Hypothalamus (tissue), 51 donors: ENCODE measurements at regions not wholly inside any gene's neighbourhood (a gene's known extent, or its start where the extent isn't known, plus 50 kb on each side); places are given as distances from the start of the nearest gene placed in this dataset.

Experiments
- DNase-seq, 51 donors: peaks; one replicate each; lab custom pipeline; 2025; lab: John Stamatoyannopoulos, UW

DNA sequence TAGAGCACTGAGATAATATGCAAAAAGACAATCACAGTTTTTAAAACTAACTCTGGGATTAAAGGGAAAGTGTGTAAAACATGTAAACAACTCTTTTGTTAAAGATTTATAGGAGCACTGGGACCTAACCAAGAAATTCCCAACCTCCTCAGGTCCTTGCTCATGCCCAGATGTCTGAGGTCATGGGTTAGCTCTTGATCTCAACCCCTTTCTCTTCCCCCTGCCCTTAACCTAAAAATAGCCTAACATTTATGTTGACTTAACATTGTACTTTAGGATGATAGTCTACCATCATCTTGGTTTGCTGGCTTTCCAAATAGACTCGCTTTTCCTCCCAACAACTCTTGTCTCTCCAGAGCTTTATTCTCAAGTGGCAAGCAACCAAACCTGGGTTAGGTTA, 258.2 kb upstream of the FAT3 start:
- DNase-seq, result no peak

DNA sequence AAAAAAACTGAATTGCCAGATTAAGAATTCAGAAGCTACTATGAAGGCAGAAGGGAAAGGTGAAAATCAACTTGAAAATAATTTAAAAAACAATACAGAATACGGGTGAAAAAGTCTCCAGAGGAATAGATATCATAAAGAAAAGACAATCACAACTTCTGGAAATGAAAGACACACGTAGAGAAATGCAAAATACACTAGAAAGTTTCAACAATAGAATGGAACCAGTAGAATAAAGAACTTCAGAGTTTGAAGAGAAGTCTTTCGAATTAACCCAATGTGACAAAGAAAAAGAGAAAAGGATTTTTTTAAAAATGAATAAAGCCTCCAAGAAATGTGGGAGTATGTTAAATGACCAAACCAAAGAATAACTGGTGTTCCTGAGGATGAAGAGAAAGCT, 263.8 kb upstream of the FAT3 start:
- no peak for DNase-seq

DNA sequence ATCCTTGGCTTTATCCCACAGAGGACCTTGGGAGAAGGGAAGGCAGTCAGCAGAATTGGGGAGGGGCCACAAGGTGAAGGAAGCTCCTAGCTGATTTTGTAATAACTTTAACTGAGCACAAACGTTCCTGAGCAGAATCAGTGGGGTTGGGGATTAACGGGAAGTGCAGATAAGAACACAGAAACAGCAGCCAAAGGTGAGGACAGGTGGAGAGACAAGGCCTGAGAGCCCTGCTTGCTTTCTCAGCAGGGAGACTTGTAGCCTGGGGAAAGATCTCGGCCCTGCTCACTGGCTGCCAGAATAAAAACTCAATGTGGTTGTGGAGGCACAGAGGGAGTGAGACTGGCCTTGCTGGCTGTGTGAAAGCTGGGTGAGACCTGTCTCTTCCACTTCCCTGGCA, 265.2 kb upstream of the FAT3 start:
- DNase-seq, result no peak

DNA sequence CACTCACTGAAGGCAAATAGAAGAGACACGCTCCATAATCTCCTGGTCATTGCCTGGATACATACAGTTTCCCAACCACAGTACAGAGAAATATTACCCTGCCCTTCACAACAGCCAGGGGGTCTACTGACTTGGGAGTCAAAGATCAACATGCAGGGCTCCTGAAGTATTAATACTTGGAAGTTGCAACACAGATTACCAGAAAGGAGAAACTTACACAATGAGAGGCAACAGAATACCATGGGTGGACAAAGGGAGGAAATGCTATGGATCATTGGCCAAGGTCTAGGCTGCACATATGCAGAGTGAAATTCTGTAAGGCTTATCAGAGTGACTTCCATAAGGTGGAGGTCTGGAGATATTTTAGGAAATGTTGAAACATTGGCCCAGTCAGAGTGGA, 267.9 kb upstream of the FAT3 start:
- no peak for DNase-seq

DNA sequence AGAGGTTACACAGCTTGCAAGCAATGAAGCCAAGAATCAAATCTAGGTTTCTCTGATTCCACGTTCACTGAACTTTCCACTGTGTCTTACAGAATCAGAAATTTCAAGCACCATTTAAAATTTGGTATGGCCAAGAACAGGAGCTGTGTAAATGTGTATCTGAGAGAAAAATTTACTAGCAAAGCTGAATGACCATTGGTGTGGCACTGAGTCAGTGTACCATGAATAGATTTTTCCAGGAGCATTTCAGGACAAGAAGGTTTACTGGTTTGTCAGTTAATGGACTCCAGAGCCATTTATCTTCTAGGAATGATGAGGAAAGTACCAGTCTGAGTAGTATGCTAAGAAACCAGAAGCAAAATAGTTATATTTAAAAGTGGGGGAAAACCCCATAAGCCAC, 269.4 kb upstream of the FAT3 start:
- DNase-seq, result no peak

DNA sequence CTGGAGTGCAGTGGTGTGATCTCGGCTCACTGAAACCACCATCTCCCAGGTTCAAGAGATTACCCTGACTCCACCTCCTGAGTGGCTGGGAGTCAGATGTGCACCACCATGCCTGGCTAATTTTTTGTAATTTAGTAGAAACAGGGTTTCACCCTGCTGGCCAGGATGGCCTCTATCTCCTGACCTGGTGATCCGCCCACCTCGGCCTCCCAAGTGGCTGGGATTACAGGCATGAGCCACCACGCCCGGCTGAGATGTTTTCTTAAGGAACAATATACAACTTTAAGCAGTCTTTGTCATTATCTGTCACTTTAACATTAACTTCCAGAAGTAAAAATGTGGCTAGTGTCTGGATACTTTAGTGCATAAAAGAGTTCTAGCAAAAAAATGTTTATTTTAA, 272.6 kb upstream of the FAT3 start:
- no peak for DNase-seq

DNA sequence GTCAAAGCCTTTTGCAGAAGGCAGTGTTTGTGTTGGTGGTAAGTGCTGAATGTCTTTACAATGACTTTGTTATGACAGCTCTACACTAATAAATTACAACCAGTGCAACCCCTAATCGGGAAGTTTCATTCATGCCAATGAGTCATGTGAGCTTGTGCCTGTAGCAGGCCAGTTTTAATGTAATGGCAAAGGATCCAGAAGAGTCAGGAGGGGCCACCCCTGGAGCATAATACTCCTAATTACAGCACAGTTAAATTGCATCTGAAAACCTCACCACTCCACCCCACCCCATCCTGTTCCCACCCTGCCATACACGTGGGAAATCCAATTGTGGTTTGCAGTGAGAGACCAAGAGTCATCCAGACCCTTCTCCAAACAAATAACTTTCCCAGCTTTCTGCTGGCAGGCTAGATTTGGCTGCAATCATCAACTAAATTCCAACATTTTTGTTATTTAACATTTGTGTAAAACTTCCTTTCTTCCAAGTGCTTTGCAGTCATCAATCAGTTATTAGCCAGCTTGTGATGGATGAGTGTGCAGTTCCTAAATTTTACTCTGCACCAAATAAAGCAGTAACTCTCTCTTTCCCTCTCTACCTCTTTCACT, 277.3 kb upstream of the FAT3 start:
- no peak for DNase-seq

DNA sequence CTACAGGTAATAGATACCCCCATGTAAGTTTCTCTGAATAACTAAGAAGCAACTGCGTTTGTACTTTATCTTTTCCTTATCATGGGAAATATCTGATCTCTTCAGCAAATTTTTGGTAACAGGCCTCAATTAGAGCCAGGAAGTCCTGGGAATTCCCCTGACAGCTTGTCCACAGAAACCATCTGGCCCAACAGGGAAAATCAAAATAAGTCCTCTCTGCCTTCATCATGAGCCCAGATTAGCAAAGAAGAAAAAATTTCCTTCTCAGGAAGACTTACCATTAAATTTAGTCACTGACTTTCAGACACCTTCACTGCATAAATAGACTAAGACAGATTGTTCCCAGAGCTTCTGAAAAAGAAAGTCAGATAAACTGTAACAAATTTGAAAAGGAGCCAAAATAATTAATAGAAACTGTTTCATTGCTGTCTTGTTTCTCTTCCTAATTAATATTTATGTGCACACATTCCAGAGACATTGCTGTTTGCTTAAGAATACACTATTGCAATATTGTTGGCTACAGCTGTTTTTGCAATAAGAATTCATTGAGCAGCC, 278.1 kb upstream of the FAT3 start:
- no peak for DNase-seq

DNA sequence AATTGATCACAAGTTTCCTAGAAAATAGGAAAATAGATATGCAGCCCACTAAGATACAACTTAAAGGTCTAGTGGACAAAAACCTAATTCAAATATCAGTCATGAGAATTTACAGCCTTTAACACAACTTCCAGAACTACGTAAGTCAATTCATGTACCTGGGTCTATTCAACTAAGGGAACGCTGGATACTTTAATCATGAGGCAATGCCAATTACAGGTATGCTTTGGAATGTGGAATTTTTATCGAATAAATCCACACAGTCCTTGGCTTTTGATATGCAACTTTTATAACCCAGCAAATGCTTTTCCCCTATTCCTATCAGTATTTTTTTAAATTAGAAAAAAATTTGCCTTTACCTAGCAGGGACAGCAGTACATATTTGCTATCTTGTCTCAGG, 289.5 kb upstream of the FAT3 start:
- no peak for DNase-seq

DNA sequence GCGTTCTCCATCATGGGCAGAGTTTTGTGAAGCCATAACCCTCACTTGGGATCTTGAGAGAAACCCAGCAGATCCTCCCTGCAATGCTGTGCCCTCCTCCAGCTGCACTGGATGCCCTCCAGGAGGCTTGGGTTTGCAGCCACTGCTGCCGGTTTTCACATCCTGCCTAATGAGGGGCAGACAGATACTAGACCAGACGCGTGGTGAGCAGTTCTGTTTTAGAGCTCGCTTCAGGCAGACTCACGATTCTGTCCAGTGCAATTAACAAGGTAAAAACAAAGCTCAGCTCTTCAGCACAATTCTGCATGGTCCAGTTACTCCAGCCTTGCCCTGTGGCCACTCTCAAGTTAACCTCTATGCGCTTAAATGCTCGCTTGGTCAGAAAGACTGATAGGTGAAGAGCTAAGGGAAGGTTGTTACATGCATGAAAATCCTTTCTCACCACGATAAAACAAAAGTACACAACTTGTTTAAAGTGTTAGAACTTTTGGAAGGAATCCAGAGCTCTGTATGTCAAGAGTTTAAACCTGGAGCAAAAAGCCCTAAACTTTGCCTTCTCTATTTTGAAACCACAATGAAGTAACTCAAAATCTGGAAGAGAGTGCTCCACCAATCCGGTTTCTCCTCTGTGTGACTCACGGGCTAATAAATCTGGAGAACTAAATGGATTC, 292.3 kb upstream of the FAT3 start:
- no peak for DNase-seq

DNA sequence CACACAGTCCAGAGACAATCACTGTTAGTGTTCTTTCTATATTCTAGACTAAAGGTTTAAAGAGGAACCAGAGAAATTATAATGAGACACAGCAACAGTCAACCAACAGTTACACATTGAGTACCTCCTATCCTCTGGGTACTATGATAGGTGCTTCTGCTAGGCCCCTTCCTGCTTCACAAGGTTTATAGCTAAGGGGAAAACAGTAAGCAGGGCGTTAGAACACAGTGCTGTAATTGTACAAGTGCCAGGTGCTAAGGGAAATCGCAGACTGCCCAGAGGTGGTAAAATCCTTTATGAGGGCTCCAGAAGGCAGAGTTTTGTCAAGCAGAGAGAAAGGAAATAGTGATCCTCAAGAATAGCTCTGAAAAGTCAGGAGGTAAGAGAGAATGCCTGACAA, 297.2 kb upstream of the FAT3 start:
- no peak for DNase-seq

DNA sequence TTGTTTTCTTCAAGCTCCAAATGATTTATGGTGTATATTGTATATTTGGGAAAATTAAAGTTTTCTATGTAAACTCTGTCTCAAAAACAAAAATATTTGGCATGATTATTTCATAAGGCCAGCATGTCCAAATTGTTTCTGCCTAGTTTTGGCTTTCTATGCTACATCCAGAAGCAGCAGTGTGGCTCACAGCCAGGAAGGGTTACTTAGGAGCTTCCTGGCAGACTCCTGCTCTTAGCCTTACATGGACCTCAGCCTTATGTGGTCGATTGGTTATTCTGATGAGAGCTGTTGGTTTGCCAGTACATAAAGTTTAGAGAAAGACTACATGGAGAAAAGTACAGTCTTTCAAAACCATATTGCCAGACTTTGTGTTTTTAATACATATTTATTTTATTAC, 297.7 kb upstream of the FAT3 start:
- DNase-seq, result no peak

DNA sequence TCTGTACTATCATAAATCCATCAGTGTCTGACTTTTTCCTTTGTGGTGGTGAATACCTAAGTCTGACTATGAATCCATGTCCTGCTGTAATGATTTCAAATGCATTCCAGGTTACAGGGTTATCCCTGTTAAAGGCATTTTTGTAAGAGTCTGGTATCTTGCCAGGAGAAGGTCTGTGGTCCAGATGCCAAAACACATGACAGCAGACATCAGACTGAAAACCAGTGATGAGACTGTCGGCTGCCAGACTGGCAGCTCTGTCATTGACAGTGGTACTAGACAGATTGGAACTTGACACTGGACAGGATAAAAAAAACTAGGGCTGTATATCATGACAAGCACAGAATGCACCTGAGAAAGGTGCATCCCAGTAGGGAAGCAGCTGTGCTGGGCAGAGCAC, 301.8 kb upstream of the FAT3 start:
- DNase-seq, result no peak

DNA sequence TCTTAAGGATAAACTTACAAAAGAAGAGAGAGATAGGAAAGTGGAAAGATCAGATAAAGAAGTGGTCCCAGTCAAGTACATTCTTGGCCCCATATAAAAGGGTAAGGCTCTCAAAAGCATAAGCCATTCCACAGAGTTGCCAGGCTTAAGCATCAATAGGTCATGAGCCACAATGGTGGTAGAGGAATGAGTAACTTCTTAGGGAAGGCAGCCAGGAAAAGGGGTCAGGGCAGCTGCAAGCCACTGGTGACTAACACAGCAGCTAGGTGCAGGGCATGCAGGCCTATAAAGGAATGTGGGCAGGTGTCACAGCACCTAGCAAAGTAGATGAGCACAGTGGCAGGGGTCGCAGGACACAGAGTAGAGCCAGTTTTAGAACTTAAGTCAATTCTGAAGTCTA, 302.6 kb upstream of the FAT3 start:
- no peak for DNase-seq

DNA sequence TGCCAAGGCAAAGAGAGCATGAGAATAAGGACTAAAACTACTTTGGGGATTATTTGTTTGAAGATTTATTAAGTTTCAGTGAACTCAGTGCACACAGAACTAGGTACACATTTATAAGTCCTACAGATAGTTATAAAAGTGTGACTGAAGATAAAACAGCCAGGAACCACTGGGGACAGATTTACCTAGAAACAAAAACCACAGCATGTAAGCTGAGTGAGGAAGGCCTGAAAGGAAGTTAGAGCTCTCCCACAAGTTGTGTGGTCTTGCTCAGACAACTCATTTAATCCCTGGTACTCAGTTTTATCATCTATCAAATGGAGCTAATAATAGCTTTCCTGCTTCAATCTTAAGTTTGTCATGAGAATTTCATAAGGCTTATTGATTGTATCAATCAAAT, 311.2 kb upstream of the FAT3 start:
- no peak for DNase-seq

DNA sequence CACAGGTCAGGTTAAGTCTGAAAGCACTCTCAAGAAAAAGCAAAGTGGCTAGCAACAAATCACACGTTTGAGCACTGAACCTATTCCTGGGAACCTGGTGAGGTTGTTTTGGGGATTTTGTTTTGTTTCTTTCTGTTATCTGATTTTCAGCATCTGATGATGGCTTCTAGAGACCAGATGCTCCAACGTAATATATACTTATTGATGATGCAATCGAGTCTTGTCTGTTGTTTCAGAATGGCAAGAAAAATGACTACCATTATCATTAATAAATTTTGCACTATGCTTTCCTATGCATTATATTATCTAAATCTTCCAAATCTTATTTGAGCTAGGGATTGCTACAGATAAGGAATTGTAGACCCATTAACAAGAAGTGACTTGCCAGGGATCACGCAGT, 312.3 kb upstream of the FAT3 start:
- DNase-seq, result no peak

DNA sequence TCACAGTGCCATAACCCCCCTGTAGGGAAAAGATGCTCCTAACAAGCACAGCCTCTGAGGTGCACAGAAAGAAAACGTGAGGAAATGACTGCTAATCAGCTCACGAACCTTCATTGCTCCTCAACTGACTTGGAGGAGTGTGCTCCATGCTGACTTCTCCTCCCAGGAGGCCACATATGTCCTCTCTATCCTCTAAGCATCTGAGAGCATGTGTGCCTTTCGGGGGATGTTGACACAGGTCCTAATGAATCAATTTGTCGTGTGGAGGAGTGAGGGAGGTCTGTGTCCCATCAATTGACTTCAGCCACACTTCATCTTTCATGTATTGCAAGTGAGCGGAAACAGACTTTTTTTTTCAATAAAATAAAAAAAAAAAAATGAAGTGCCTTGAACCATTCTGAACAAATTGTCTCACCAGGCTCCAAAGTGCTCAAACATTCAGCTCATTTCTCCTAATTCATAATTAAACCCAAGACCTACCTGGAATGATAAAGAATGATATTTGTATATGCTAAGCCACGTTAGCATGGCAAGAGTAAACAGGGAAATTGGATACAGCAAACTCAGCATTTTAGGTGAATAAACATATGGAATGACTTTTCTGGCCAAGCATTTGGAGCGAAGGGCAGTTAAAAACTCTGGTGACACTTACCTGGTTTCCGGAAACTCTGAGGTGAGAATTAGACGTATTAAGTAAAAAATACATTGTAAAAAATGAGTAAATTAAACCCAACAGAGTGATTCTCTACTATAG, 317.6 kb upstream of the FAT3 start:
- DNase-seq, result no peak

DNA sequence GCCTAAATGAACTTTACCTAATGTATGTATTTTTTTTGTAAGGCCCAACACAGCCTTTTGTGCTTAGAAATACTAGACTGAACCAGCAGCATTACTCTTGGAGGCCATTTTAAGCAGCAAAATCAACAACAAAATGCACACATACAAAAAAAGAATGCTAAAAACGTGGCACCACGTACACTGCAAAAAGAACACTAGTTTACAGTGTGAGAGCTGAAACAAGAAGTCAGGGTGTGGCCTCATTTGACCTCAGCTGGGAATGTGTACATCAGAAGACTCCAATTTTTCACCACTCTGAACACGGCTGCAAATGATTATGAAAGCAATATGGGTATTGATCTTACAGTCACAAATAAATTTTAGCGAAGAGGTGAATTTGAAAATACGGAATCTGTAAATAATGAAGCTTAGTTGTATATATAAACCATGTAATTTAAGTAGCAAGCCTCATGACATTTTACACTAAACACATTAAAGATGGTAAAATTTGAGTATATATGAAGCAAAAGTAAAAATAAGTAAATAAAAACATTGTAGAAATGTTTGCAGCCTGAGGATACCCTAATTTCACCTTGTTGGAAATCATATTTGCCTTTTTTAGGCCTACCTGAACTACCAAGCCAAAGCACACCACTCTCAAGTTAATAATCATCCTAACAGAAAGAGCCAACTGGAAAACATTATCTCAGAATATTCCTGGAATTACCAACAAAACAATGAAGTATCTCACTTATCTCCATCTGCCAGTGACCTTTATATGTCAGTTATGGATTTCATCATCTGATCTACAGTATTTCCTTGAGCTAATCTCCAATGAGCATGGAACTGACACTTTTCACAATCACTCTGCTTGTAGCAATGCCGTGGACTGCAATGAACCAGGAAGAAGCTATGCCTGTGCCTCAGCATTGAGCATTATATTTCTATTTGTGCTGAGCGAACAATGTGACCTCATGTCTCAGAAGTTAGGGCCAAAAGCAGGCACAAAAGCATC, 319.5 kb upstream of the FAT3 start:
- DNase-seq, result no peak

DNA sequence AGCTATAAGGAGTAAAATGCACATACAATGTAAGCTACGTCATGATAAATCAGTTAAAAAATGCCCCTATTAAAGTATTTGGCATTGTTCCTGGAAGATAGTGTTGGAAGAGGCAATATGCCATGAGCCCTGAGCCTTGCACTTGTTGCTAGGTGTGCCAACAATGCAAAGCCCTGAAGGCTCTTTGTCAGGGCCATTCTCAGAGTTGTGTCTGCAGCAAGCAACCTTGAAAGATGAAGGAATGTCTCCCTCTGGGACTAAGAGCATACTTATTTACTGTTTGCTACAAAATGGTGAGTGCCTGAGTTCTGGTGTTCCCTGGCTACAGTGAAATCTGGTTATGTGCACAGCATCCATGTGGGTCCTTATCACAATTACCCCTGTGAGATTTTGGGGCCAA, 322.3 kb upstream of the FAT3 start:
- DNase-seq, result no peak

DNA sequence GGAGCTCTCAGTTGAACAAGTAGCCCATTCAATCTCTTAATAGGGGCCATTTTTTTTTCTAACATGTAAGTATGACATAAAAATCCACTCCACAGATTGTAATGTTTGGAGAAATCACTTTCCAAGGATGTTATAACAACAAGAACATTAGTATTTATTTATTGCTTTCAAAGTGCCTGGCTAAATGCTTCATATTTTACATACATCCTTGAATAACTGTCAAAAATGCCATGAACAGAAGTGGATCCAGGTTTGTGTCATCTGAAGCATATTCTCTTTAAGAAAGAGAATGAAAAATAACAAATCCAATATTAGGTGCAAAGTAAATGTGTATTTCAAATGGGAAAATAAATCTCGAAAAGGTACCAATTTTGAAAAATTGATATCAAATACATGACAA, 344.0 kb upstream of the FAT3 start:
- no peak for DNase-seq

DNA sequence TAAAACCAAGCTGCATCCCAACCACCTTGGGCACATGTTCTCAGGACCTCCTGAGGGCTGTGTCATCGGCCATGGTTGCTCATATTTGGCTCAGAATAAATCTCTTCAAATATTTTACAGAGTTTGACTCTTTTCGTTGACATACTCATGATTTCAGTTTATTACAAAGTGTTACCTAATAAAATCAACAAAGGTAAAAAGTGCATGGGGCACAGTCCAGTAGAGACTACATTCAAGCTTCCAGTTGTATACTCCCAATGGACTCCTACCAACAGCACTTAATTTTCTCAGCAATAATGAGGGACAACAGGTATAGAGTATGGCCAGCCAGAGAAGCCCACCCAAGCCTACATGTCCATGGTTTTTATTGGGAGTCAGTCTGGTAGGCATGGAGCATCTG, 347.9 kb upstream of the FAT3 start:
- DNase-seq, result no peak
